Stimulated activated CD8-positive, alpha-beta memory T cell treated with anti-CD3 and anti-CD28 coated beads, Interleukin-7, amount 100 ng/mL, for 4 hours (primary cell): ENCODE measurements at regions not wholly inside any gene's neighbourhood (a gene's known extent, or its start where the extent isn't known, plus 50 kb on each side); places are given as distances from the start of the nearest gene placed in this dataset.
"Not testable (repeated sequence)": the region's sequence is repeated elsewhere in the genome, so short reads cannot be mapped to it uniquely, and the experiment has no call there.

ENCODE experiments used
- DNase-seq, 2 donors: peaks; one replicate each; pipeline ENCODE4 v3.0.0-alpha.2; 2020; ENCODE audit warnings: low read depth in 2 of 2

GRCh38 chr3:148466980-148467740 lies 230.5 kb upstream of the AGTR1 start:
- no peak for DNase-seq

DNA sequence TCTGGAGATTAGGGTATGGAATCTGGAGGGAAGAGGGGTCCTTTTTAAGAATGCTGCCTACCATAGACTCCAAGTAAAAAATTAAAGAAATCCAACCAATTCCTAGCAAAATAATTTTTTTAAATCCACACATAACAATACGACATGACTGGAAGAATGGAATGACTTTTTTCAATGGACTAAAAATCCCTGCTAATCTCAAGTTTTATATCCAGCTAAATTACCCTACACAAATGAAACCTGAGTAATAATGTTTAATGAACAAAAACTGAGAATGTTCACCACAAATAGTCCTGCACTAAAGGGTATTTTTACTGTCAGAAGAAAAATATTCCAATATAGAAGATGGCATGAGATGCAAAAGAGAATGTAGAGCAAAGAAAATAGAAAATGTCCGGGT lies 220.3 kb upstream of the AGTR1 start:
- no peak for DNase-seq

GRCh38 chr3:148493631-148494030 lies 204.1 kb upstream of the AGTR1 start:
- no peak for DNase-seq

DNA sequence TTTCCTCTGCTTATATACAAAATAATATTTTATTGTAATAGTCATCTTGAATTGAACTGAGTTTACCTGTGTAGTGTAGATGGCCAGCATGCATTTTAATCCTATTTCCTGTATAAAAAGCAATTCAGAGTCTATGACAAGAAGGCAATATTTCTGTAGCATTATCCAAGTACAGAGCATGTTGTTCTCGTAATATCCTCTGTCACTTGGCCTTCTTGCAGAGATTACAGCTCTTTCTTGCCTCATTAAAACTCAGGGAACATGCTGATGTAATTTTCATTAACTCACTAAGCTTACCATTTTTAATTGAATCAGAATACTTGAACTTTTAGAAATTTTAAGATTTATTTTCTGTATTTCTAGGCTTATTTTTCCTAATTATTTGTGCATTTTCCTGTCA lies 203.3 kb upstream of the AGTR1 start:
- no peak for DNase-seq

DNA sequence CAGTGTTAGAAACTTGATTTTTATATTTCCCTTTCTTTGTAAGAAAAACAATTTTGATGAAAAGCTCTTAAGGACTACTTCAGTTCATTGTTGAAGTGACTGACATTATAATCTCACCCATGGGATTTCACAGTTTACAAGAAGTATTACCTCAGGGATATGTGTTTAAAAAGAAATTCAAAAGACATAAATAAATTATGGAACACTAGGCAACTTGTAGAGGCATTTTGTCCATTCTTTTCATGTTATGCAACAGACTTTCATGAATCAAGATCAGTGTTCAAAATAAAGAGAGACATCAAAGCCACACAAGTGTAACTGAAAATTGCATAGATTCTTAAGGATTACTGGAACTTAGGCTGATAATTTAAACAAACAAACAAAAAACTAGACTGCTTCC lies 196.8 kb upstream of the AGTR1 start:
- DNase-seq: no peak

DNA sequence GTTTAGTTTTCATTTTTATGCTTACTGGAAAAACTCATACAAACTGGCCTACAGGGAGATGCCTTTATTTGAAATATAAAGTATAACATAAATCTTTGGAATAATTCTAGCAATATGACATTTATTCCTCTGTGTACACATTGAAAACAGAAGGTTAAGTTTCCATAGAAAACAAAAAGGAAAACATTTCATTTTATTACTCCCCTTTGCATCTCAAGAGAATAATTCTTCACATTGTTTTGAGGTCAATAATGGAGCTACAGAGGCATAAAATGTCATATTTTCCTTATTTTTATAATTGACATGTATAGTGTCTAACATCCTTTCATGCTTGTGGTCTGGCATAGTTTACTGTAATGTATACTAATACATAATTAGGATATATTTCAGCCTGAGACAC lies 187.6 kb upstream of the AGTR1 start:
- no peak for DNase-seq

DNA sequence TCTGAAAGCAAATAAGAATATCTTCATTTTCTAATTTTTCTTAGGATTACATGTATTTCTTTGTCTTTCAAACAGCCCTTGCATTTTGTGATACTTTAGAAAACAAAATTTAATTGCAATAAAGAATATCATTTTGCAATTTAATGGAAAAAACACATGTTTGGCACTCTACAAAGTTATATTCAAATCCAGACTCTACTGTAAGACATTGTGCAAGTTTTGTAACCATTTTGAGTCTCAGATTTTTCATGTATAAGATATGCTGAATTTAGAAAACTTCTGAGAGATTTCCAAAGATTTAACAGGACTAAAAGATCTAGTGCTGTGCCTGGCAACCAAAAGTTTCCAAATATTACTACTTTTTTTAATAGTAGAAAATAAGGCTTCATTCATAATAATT lies 187.1 kb upstream of the AGTR1 start:
- no peak for DNase-seq

DNA sequence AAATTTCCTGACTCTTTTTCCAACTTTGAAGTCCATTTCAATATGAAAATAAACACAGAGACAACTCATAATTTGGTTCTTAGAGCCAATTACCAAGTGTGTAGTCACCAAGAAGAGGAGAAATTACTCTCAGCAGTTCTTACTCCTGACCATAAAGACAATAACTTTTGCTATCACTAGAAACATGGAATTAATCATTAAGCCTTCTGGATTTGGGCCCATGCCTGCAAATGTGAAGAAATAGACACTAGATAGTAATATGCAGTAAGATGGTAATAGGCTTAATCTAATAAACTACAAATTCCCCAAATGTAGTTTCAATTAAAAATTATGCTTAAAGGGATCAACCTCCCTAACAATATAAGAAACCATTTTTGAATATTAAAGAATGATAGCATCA lies 185.1 kb upstream of the AGTR1 start:
- DNase-seq: no peak

DNA sequence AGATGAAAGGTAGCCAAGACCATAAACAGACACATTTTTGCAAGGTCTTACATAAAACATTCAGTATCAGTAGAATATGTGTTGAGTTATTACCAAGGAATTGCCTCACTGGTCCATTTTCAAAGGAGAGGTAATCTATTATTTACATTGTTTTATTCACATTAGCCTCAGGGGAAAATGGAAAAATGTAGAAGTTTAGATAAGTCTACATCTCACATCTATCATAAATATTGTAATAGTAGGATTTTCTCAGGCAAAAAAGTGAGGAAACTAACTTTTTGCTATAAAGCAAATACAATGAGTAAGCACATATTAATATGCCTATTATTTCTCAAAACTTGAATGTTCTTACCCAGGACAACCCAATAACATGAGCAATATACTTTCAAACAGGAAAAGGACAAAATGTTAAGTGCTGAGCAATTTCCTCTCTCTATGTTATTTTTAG lies 184.6 kb upstream of the AGTR1 start:
- no peak for DNase-seq

- DNase-seq: no peak
Measured at GRCh38 chr3:148518520-148518919, 179.2 kb upstream of the AGTR1 start.

DNA sequence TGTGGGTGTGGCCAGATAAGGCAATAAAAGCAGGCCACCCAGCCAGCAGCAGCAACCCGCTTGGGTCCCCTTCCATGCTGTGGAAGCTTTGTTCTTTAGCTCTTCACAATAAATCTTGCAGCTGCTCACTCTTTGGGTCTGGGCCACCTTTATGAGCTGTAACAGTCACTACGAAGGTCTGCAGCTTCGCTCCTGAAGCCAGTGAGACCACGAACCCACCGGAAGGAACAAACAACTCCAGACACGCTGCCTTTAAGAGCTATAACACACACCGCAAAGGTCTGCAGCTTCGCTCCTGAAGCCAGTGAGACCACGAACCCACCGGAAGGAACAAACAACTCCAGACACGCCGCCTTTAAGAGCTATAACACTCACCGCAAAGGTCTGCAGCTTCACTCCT lies 172.1 kb upstream of the AGTR1 start:
- not testable (repeated sequence) for DNase-seq

- no peak for DNase-seq
Measured at GRCh38 chr3:148528024-148528423, 169.7 kb upstream of the AGTR1 start.

DNA sequence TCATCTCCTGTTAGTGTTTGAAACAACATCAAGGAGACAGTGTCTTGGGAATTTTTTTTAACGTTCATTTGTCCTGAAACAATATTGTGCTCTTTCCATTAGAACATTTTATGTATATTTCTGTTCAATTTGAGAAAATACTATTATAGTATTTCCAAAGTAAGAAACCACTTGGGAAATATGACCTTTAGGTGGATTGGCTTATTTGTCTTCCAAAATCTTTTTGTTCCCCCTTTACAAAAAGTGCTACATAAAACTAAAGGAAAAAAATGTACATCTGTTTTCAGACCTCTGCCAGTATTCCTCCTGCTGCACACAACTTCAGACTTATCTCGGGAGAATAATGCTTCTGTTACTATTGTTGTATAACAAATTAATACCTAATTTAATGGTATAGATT lies 165.9 kb upstream of the AGTR1 start:
- no peak for DNase-seq

DNA sequence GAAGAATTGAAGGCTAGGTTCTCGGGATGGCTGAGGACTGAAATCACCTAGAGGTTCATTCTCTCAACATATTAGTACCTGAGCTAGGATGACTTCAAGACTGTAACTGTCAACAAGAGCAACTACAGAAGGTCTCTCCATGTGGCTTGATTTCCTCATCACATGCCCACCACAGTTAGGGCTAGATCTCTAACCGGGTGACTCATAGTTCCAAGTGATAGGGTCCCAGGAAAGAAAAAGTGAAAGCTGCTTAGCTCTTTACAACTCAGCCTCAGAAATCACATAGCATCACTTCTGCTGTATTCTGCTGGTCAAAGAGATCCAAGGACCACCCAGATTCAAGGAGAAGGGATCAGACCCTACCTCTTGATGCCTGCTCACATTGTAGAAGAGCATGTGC lies 165.4 kb upstream of the AGTR1 start:
- no peak for DNase-seq

DNA sequence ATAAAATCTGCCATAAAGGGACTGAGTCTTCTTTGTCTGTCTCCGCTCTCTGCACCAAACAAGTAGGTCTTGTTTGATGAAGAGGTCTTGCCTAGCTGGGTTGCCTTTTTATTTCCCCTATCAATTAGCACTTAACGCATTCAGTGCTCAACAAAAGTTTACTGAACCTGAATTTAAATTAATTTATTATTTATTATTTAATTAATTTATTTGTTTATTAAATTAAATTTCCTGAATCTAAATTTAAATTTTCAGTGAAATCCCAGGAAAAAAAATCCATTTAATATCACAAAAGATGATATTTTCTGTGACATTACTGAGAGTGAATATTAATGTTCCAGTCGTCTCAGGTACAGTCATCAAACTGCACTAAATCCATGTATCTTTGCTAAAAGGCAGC lies 164.9 kb upstream of the AGTR1 start:
- no peak for DNase-seq

GRCh38 chr3:148534089-148534988 lies 163.4 kb upstream of the AGTR1 start:
- no peak for DNase-seq

DNA sequence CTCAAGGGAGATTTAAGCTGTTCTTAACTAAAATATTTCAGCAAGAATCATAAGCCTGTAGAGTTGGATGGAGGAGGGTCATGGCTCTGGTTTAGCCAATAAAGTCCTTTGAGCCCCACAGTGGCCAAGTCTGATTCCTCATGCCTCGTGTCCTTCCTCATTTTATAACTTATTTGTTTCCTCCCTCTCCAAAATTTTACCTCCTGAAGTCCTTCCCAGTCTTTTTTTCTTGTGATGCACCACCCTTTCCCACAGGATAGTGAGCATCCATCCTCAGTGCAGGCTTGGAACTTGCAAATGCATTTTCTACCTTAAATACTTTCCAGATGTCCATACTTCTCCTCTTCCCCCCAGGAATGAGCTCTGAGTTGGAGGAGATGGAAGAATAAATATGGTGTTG lies 162.7 kb upstream of the AGTR1 start:
- no peak for DNase-seq

- DNase-seq: no peak
Measured at GRCh38 chr3:148540266-148540665, 157.4 kb upstream of the AGTR1 start.

DNA sequence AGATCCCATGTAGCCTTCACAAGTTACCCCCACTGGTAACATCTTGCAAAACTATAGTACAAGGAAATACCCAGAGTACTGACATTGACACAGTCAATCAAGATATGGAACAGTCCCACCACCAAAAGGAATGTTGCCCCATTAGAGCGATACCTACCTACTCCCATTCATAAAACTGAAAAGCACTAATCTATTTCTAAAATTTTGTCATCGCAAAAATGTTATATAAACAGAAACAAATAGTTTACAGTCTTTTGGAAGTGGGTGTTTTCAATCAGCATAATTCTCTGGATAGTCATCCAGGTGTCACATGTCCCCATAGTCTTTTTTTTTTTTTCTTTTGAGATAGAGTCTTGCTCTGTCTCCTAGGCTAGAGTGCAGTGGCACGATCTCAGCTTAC lies 156.9 kb upstream of the AGTR1 start:
- DNase-seq: no peak

DNA sequence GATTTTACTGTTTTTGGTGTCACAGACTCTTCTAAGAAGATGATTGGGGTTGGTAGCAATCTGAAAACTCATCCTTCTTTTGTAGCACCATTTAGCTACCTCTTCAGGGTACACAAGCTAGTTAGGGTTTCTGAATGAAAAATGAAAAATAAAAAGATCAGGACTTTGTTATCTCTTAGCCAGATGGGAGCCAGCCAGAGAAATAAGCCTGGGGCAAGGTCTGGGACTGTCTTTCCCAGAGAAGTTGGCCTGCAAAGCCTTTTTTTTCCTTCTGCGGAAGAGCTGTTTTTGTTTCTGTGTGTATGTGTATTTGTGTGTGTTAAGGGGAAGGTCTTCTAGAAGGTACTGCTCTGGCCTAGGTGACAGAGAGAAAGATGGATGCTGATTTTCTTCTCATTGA lies 150.7 kb upstream of the AGTR1 start:
- no peak for DNase-seq

GRCh38 chr3:148551767-148552260 lies 145.9 kb upstream of the AGTR1 start:
- no peak for DNase-seq

- no peak for DNase-seq
Measured at GRCh38 chr3:148554367-148554766, 143.3 kb upstream of the AGTR1 start.

DNA sequence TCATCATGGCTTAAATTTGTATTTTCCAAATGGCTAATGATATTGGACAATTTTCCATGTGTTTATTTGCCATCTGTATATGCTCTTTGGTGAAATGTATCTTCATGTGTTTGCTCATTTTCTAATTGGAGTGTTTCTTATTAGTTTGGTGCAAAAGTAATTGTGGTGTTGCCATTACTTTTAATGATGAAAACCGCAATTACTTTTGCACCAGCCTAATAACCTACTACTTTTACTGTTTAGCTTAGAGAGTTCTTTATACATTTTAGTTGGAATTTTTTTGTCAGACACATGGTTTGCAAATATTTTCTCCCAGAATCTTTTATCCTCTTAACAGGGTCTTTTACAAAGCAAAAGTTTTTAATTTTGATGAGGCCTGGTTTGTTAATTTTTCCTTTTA lies 141.0 kb upstream of the AGTR1 start:
- no peak for DNase-seq
